BJ (cell line): ENCODE measurements at regions not wholly inside any gene's neighbourhood (a gene's known extent, or its start where the extent isn't known, plus 50 kb on each side); places are given as distances from the start of the nearest gene placed in this dataset. TPM values are rescaled to one million over a fixed set of nuclear protein-coding genes. Genes with fewer than 3 reads are reported as not detected.
"Not testable (repeated sequence)": the region's sequence is repeated elsewhere in the genome, so short reads cannot be mapped to it uniquely, and the experiment has no call there.

Source experiments
- CTCF ChIA-PET: fragments of 350-600 bp; formaldehyde crosslinking; extraction: SDS; loops from one replicate; lab custom pipeline; 2021; ENCODE audit warnings: antibody characterized with exemption, inconsistent platforms; lab: Yijun Ruan, JAX
- POLR2A ChIA-PET: fragments of 300-600 bp; sonication (Branson Sonifier 250); formaldehyde crosslinking; extraction: SDS; loops from one replicate; lab custom pipeline; 2021; ENCODE audit warnings: antibody characterized with exemption; lab: Charles Lee
- DNase-seq: peaks from one replicate; pipeline ENCODE4 v3.0.0-alpha.2; 2011; ENCODE audit warnings: low read depth
- H3K27me3 ChIP-seq: 2 replicates; pipeline ENCODE4 v1.6.0; 2011; ENCODE audit warnings: low read length; ENCODE audit not compliant: control insufficient read depth, insufficient read depth
- H3K36me3 ChIP-seq: 2 replicates; pipeline ENCODE4 v1.5.1; 2011; ENCODE audit warnings: low read length; ENCODE audit not compliant: control insufficient read depth, insufficient read depth
- H3K4me3 ChIP-seq: 2 replicates; pipeline ENCODE4 v1.5.1; 2011; ENCODE audit warnings: low read depth, mild to moderate bottlenecking, control low read depth, low read length
- CTCF ChIP-seq: IDR thresholded peaks from 2 replicates; pipeline ENCODE4 v1.5.1; 2011; ENCODE audit warnings: low read depth, mild to moderate bottlenecking, control low read depth, inconsistent platforms, low read length, moderate library complexity; ENCODE audit not compliant: insufficient read depth
- small RNA-seq: library from RNA; depleted of rRNA; stranded (forward); fragments of <200 nt; gene quantifications from one replicate; pipeline ENCODE3, GENCODE V24; 2012; ENCODE audit warnings: low replicate concordance, low read depth; ENCODE audit not compliant: insufficient read length

- H3K27me3 ChIP-seq: no peaks in the 10 kb centered on the region
- CTCF ChIA-PET: interaction anchor here (1.3 kb wide), 1 partner anchor 53 kb away, joined by 4 read pairs; no protein-coding TSS in a partner anchor
- no peak overlapping the region for H3K4me3 ChIP-seq
- POLR2A ChIA-PET: no interaction called here
- no peak for DNase-seq
- H3K36me3 ChIP-seq: no peaks in the 10 kb centered on the region
- TF ChIP-seq CTCF: no peak
Measured at GRCh38 chr1:26626994-26627393, 68.8 kb upstream of the ARID1A start.

- POLR2A ChIA-PET: no interaction called here
Measured at GRCh38 chr1:26627954-26628353, 67.9 kb upstream of the ARID1A start.

DNA sequence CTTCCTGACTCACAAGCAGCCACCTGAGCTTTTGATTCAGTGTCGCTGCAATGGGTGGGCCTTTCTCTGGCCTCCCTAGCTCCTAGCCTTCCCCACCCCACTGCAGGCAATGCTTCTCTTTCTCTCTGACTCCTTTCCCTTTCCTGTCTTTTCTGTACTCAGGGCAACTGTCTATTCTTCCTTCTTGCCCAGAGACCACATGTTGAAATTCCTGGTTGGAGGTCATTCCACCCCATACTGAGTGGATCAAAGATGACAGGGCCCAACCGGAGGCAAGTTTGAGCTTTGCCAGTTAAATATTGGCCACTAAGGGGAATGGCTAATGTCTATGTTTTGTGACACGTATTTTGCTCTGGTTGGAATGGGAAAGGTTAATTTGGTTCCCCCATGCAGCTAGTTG lies 65.2 kb upstream of the ARID1A start:
- no peaks in the 10 kb centered on the region for H3K36me3 ChIP-seq
- no peaks in the 10 kb centered on the region for H3K27me3 ChIP-seq
- TF ChIP-seq CTCF: no peak
- CTCF ChIA-PET: interaction anchor here (1.3 to 1.5 kb wide), 2 partner anchors 29 to 46 kb away, joined by 4 to 5 read pairs; no protein-coding TSS in a partner anchor
- H3K4me3 ChIP-seq: no peak overlapping the region
- no peak for DNase-seq
- POLR2A ChIA-PET: no interaction called here

More at GRCh38 chr1:26627954-26628353, 67.9 kb upstream of the ARID1A start:
- DNase-seq: no peak
- no peaks in the 10 kb centered on the region for H3K27me3 ChIP-seq
- no peak overlapping the region for H3K4me3 ChIP-seq
- no peak for TF ChIP-seq CTCF
- CTCF ChIA-PET: no interaction called here
- H3K36me3 ChIP-seq: no peaks in the 10 kb centered on the region

DNA sequence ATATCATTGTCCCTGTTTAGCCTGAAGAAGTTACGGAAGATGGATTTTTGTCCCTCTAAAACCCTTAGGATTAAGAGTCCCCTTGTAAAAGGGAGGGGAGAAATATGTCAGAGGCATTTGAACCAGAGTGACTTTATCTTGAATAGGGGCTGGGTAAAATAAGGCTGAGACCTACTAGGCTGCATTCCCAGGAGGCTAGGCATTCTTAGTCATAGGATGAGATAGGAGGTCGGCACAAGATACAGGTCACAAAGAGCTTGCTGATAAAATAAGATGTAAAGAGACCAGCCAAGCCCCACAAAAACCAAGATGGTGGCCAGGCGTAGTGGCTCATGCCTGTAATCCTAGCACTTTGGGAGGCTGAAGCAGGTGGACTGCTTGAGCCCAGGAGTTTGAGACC lies 60.0 kb upstream of the ARID1A start:
- H3K4me3 ChIP-seq, H3K36me3 ChIP-seq, H3K27me3 ChIP-seq, DNase-seq, POLR2A ChIA-PET: not testable (repeated sequence)
- CTCF ChIA-PET: interaction anchor here (0.6 to 1.2 kb wide), 2 partner anchors 18 to 30 kb away, joined by 3 read pairs; no protein-coding TSS in a partner anchor

GRCh38 chr1:26645734-26646133 lies 50.1 kb upstream of the ARID1A start:
- no peak for TF ChIP-seq CTCF
- no peaks in the 10 kb centered on the region for H3K36me3 ChIP-seq
- POLR2A ChIA-PET: no interaction called here
- CTCF ChIA-PET: no interaction called here
- no peak overlapping the region for H3K4me3 ChIP-seq
- peaks cover 3% of the 10 kb centered on the region; the same call in 1 of the 2 replicates for H3K27me3 ChIP-seq
- DNase-seq: no peak

Small RNA genes lying in the stretch of these regions (small RNA-seq; reads per million reads assigned to genes)
- gene AL627313.1 (not detected), gene RF01210 (not detected)
